Brain pericyte (primary cell): ENCODE measurements at regions not wholly inside any gene's neighbourhood (a gene's known extent, or its start where the extent isn't known, plus 50 kb on each side); places are given as distances from the start of the nearest gene placed in this dataset.

Experiments
- DNase-seq: peaks from one replicate; pipeline ENCODE4 v3.0.0-alpha.2; 2012; ENCODE audit warnings: low read depth, low spot score

GRCh38 chr3:30493911-30494311 lies 112.5 kb upstream of the TGFBR2 start:
- DNase-seq = no peak

DNA sequence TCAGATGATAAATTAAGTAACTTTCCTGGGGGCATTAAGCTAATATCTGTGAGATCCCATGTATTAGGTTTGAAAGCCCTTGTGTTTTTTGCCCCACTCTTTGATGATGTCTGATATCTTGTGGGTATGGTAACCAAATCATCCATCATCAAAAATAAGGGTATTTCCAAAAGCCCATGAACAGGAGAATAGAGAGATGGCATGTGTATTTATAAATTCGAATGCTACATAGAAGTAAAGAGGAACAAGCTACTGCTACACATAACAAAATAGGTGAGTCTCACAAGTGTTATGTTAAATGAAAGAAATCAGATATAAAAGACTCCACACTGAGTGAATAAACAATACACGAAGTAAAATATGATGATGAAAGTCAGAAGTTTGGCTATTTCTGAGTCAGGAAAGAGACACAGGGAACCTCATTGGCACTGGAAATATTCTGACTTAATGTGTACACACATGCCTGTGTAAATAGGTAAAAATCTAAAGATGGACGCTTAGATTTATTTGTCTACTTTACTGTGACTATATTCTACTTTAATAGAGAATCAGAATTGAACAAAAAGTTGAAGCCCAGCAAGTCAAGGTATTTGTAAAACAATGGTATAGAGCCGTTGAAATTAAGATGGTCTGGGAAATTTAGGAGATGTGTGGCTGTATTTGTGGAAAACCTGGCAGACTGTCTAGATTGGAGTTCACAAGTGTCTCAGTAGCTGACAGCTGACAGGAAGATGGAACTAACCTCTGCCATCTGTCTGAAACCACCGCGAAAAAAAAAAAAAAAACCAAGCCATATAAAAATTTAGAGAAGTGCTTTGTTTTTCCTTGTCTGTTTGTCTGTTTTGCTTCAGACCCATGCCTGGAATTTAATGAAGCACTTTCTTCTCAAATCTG lies 111.0 kb upstream of the TGFBR2 start:
- no peak for DNase-seq

DNA sequence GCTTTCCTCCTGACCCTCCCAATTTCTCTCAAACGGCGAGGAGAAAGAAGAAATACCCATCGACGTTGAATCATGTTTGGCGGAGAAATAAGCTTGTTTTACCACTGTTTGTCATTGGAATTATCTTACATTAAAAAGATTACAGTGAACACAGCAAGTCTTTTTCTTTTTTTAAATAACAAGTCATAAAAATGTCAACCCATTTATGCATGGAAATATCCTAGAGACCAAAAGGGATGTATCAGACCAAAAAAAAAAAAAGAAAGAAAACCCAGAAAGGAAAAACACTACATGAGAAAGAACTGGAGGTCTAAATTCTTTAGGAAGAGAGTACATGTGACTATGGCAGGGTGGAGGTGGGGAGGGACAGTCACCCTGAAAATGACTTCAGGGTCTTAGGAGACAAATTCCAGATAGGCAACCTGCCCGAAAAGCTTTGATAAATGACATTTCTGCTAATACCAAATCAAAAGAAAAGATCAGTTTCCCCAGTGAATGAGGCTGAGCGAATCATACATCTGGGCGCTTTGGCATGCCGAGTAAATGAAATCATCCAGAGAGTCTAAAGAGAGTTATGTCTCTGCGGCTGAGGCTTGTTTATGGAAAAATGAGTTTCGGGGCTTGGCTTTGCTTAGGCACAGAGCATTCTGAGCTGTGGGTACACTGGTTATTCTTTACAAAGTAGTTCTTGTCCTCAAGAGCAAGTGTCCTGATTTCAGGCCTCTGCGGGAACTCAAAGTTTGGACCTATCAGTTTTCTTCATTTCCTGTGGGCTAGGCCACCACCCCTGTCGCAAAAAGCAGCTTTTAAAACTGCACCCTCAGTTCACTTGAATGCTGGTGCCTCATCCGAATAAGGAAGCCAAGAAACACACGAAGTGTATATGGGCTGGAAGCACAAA lies 110.1 kb upstream of the TGFBR2 start:
- no peak for DNase-seq

DNA sequence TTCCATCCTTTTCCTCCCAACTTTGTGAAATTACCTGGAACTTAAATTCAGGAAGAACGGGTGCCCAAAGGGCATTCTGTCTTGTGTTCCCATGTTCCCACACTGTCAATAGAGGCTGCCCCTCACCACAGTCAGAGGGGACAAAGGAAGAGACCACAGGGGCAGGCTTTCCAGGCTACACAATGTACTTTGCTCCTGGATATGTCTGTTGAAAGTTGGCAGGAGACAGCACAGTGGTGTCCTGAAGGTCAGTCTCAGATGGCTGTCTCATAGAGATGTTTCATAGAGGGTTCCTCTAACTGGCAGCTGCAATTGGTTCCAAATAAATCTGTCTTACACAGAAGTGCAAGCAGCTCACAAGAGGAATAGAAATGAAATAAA lies 107.8 kb upstream of the TGFBR2 start:
- DNase-seq = no peak

DNA sequence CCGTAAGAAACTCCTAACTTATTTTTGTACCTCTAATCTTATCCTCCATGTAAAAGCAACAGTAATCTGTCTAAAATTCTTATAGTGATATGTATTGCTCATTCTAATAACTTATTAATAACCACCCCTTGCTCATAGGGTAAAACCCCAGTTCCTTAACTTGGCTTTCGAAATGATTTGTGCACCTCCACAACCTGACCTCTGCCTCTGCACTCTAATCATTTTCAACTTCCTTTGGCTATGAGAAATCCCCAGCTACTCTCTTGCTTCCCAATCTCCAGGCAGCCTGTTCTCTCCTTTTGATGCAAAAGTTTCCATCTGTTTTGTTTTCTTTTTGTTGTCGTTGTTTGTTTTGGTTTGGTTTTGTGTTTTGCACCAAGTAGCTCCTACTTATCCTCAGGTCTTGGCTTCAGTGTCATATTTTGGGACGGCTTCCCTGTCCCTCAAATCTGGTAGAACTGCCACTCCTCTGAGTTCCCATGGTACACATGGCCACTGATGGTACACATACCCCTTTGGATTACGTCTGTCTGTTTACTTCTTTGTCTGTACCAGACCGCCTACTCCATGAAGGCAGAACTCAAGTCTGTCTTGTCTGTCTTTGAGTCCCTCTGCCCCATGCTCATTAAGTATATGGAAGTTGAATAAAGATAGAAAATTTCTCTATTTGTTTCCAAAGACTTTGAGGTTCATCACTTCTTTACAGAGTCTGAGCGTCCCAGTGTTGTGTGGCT lies 105.6 kb upstream of the TGFBR2 start:
- no peak for DNase-seq

GRCh38 chr3:30501526-30501925 lies 104.9 kb upstream of the TGFBR2 start:
- no peak for DNase-seq

DNA sequence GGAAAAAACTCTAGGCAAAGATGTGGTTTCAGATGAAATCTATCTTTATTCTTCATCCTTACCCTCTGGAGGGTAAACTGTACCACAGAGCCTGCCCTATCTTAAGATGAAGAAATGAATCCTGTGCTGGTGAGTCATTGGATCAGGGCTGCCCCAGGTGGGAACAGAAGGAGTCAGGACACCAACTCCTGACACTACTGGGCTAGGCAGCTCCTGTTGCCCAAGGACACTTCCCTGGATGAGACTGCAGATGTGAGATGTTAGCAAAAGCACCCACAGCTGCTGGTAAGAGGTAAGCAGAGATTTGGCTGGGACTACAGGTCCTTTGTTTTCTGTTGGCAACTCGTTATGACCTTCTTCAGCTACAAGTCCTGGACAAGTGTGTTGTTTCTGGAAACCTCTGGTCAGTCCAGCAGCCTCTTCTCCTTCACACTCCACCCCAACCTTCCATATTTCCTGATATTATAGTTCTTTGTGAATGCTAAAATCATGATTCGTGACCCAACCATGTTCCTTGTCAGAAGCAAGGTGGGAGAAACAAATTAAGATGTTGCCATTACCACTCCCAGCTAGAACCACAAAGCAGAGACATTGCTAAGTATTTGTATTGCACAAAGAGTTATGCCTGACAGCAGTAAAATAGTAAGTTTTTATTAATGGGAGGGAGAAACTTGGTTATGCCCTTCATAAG lies 104.2 kb upstream of the TGFBR2 start:
- no peak for DNase-seq

DNA sequence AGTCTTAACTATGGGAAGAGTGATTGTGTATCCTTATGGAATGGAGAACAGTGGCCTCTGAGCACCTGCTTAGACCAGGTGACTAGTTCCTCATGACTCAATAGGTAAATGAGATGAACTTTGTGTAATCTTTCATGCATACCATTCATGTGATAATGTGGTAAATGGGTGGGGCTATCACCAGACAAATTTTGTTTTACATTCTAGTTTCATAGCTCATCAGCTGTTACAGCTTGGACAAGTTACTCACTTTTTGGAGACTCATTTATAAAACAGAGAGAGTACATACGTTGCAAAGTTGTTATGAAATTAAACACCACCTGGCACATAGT lies 103.7 kb upstream of the TGFBR2 start:
- DNase-seq = no peak

GRCh38 chr3:30503446-30503845 lies 103.0 kb upstream of the TGFBR2 start:
- DNase-seq = no peak

DNA sequence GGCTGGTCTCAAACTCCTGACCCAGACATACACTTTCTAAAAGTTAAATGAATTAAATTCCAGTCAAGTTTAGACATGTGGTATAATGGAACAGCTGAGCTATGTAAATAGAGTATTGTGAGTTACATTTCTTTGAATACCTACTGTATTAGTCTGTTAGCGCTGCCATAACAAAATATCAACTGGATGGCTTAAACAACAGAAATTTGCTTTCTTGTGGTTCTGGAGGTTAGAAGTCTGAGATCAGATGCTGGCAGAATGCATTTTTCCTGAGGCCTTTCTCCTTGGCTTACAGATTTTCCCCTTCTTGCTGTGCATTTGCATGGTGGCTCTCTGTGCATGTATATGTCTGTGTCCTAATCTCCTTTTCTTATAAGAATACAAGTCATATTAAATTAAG lies 101.5 kb upstream of the TGFBR2 start:
- DNase-seq = no peak

- no peak for DNase-seq
These were observed 100.4 kb upstream of the TGFBR2 start for GRCh38 chr3:30505866-30506520.

GRCh38 chr3:30508339-30508738 lies 98.1 kb upstream of the TGFBR2 start:
- DNase-seq = no peak

DNA sequence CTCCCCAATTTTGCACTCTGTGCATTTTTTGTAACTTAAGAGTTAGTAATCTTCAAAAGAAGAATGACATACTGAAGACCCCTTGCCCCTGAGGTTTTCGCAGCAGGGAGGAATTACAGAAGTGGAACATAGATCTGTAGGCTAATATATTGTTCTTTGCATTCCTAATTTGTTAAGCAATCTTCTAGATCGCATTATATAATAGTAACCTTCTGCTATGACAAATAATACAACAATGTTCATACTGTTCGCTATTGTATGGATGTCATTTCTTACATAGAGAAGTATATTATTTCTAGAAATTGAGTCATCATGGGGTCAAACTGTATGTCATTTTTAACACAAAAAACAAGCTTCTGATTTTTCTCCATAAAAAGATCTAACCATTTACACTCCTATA lies 95.8 kb upstream of the TGFBR2 start:
- no peak for DNase-seq

DNA sequence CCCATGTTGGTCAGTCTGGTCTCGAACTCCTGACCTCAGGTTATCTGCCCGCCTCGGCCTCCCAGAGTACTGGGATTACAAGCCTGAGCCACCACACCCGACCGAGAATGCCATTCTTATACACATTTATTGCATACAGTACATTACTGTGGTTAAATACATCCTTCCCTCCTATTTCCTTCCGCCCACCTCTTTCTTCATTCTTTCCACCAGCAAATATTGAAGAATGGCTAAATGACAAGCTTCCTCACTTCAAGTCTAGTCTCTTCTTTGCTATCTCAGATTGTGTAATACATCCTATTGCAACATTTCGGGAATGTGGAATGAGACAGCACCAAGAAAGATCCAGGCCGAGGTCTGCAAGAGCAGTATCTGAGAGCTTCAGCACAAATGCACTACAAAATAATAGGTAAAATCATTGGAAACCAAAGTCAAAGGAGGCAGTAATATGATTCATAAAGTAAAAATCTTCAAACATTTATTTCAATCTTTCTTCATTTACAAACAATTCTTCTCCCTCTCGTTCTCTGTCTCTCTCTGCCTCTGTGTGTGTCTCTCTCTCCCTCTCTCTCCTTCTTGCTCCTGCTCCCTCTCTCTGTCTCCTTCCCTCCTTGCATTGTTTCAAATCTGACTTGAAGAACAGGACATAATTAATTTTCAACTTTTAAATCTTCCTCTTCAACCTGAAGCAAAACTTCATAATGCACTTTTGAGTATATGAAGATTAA lies 94.7 kb upstream of the TGFBR2 start:
- no peak for DNase-seq

GRCh38 chr3:30512576-30512975 lies 93.8 kb upstream of the TGFBR2 start:
- DNase-seq = no peak

DNA sequence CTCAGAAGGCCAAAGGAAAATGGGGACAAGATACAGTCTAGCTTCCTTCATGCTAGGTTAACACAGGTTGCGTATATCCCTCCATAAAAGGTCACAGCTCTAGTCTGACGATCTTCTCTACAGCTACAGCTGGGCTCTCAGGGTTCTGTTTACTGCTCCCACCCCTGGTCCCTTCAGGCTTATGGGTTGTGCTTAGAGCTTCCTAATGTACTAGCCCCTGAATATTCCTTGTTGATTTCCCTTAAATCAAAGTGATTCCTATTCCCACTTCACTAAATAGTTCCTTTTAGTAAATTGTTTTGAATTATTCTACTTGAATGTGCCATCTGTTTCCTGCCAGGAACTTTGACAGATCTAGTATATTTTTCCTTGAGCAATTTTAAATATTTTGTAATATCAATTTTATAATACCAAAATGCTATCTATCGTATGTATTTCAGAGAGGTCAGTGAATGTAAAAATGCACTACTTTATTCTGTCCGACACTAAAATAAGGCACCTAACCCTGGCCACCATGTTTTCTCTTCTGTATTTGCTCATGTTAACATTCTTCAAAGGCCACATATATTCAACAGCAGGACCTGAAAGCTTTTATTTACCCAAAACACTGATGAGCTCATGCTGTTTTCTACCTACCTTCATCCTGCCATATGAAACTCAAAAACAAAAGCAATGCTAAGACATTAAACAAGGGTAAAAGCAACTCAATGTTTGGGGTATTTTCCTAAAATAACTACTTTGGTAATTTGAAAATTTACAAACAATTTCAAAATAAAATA lies 92.8 kb upstream of the TGFBR2 start:
- no peak for DNase-seq

- DNase-seq = no peak
These were observed 90.2 kb upstream of the TGFBR2 start for GRCh38 chr3:30516238-30516637.

DNA sequence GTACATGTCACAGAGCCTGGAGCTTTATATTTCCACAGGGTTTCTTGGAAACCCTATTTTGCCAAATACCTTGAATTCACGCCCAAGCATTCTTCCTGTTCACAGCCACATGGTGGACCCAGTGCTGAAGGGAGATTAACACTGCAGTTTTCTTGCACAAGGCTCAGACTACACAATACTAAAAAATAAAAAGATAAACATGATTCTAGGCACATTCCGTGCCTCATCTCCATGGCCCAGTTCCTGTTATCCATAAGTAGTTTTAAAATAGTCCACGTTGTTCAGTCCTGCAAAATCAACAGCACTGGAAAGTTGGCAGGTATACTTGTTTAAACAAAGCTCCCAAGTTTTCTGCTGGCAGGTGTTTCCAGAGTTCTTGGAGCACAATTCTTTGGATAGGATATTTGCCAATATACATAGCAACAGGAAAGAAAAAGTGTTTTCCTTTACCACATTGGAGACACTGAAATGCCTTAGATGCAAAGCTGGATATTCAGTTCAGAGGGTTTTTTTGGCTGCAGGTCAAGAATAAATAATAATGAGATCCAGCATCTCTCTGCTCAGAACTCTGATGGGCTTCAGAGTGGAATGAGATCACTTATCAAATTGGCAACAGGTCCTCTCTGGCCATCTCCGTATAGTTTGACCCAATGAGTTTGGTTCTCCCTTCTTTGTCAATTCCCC lies 88.1 kb upstream of the TGFBR2 start:
- peak; percentile 82 for DNase-seq

GRCh38 chr3:30518872-30519271 lies 87.5 kb upstream of the TGFBR2 start:
- no peak for DNase-seq
